Hepatocyte (in vitro differentiated cells): ENCODE measurements at regions not wholly inside any gene's neighbourhood (a gene's known extent, or its start where the extent isn't known, plus 50 kb on each side); places are given as distances from the start of the nearest gene placed in this dataset.

Experiments used
- EZH2 ChIP-seq: fragments of 200-600 bp; sonication (generic); IDR thresholded peaks from 2 replicates; pipeline ENCODE4 v1.6.1; 2016; ENCODE audit warnings: antibody characterized with exemption, mild to moderate bottlenecking, borderline replicate concordance
- EZH2phosphoT487 ChIP-seq: fragments of 200-600 bp; sonication (generic); IDR thresholded peaks from one replicate; pipeline ENCODE4 v1.6.1; 2018; ENCODE audit warnings: antibody characterized with exemption, mild to moderate bottlenecking, low read depth, moderate library complexity; ENCODE audit not compliant: unreplicated experiment, severe bottlenecking
- TF ChIP-seq, protein P1 (sequence below): fragments of 200-600 bp; sonication (generic); IDR thresholded peaks from 2 replicates; pipeline ENCODE4 v1.5.1; 2016; ENCODE audit warnings: antibody characterized with exemption, mild to moderate bottlenecking; ENCODE audit not compliant: poor library complexity

DNA sequence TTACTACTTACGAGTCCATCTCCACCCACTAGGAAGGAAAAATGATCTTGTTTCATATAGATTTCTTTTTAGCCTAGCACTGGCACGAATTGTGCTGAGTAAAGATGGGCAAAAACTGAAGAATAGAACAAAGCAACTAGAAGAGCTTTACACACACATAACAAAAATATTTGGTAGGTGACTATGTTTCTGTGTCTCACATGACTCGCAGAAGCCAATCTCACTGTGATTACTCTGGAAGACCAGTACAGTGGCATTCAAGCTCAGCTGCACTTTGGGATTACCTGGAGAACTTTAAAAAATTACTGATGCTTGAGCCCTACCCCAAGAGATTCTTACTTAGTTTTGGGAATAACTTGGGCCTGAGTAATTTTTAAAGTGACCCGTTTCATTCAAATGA is 378.7 kb downstream of the METTL4 start:
- TF ChIP-seq, protein P1, sequence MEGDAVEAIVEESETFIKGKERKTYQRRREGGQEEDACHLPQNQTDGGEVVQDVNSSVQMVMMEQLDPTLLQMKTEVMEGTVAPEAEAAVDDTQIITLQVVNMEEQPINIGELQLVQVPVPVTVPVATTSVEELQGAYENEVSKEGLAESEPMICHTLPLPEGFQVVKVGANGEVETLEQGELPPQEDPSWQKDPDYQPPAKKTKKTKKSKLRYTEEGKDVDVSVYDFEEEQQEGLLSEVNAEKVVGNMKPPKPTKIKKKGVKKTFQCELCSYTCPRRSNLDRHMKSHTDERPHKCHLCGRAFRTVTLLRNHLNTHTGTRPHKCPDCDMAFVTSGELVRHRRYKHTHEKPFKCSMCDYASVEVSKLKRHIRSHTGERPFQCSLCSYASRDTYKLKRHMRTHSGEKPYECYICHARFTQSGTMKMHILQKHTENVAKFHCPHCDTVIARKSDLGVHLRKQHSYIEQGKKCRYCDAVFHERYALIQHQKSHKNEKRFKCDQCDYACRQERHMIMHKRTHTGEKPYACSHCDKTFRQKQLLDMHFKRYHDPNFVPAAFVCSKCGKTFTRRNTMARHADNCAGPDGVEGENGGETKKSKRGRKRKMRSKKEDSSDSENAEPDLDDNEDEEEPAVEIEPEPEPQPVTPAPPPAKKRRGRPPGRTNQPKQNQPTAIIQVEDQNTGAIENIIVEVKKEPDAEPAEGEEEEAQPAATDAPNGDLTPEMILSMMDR = no peak
- TF ChIP-seq EZH2 (no peak), EZH2phosphoT487 (no peak)
